Common myeloid progenitor, CD34-positive (primary cell): ENCODE measurements at regions not wholly inside any gene's neighbourhood (a gene's known extent, or its start where the extent isn't known, plus 50 kb on each side); places are given as distances from the start of the nearest gene placed in this dataset.
A peak's percentile ranks its signal among the peaks of the same experiment; 100 is the strongest.

Source experiments
- CTCF ChIA-PET: fragments of 350-600 bp; sonication (Branson Sonifier 250); formaldehyde crosslinking; loops from one replicate; lab custom pipeline; 2021; ENCODE audit warnings: antibody characterized with exemption; lab: Charles Lee
- POLR2A ChIA-PET: fragments of 350-600 bp; sonication (Branson Sonifier 250); formaldehyde crosslinking; loops from one replicate; lab custom pipeline; 2021; ENCODE audit warnings: antibody characterized with exemption; lab: Charles Lee
- DNase-seq, 3 donors: peaks; one replicate each; pipeline versions ENCODE4 v3.0.0 to v3.0.0-alpha.2; 2013
- H3K27ac ChIP-seq, 2 experiments: 1 replicate in 1 of 2; 2 replicates in 1 of 2; pipeline ENCODE4 v1.7.0; 2013; ENCODE audit warnings: inconsistent platforms in 2 of 2, low read length in 2 of 2, mild to moderate bottlenecking in 2 of 2, low read depth in 1 of 2, moderate library complexity in 1 of 2; ENCODE audit not compliant: severe bottlenecking in 2 of 2, insufficient read depth in 1 of 2, poor library complexity in 1 of 2
- H3K27me3 ChIP-seq, 5 experiments: replicated peaks in 2 of 5; 1 replicate in 3 of 5; 2 replicates in 2 of 5; pipeline versions ENCODE4 v1.6.1 to v1.7.0; 2013; ENCODE audit warnings: low read length in 4 of 5, mild to moderate bottlenecking in 2 of 5, moderate library complexity in 2 of 5, inconsistent platforms in 1 of 5; ENCODE audit not compliant: insufficient read depth in 5 of 5, control insufficient read depth in 4 of 5
- H3K36me3 ChIP-seq, 4 experiments: 1 replicate in 2 of 4; 2 replicates in 2 of 4; pipeline versions ENCODE4 v1.6.1 to v1.7.0; 2013; ENCODE audit warnings: low read length in 3 of 4, control low read depth in 1 of 4, mild to moderate bottlenecking in 1 of 4; ENCODE audit not compliant: control insufficient read depth in 4 of 4, insufficient read depth in 4 of 4
- H3K4me1 ChIP-seq, 4 experiments: 1 replicate in 3 of 4; 2 replicates in 1 of 4; pipeline versions ENCODE4 v1.6.1 to v1.7.1; 2013; ENCODE audit warnings: low read length in 3 of 4, mild to moderate bottlenecking in 3 of 4, control low read depth in 1 of 4, inconsistent platforms in 1 of 4, moderate library complexity in 1 of 4; ENCODE audit not compliant: control insufficient read depth in 4 of 4, insufficient read depth in 4 of 4; ENCODE audit errors: control extremely low read depth in 1 of 4
- H3K4me3 ChIP-seq, 7 experiments: 1 replicate in 4 of 7; 2 replicates in 3 of 7; pipeline versions ENCODE4 v1.5.1 to v1.7.0; 2013; ENCODE audit warnings: mild to moderate bottlenecking in 7 of 7, low read length in 6 of 7, moderate library complexity in 6 of 7, inconsistent platforms in 2 of 7, low read depth in 2 of 7, control low read depth in 1 of 7; ENCODE audit not compliant: insufficient read depth in 4 of 7, control insufficient read depth in 1 of 7; ENCODE audit errors: extremely low read depth in 1 of 7
- H3K9me3 ChIP-seq, 5 experiments: 1 replicate in 4 of 5; 2 replicates in 1 of 5; pipeline versions ENCODE4 v1.6.1 to v1.7.1; 2013; ENCODE audit warnings: low read length in 4 of 5, mild to moderate bottlenecking in 2 of 5, inconsistent platforms in 1 of 5, low read depth in 1 of 5, moderate library complexity in 1 of 5; ENCODE audit not compliant: control insufficient read depth in 4 of 5, insufficient read depth in 2 of 5; ENCODE audit errors: control extremely low read depth in 1 of 5
- WGBS: methylation state at CpG from one replicate; pipeline ENCODE4 v1.1.5; 2013; ENCODE audit not compliant: insufficient coverage; 5-methylcytosine and 5-hydroxymethylcytosine counted together

DNA sequence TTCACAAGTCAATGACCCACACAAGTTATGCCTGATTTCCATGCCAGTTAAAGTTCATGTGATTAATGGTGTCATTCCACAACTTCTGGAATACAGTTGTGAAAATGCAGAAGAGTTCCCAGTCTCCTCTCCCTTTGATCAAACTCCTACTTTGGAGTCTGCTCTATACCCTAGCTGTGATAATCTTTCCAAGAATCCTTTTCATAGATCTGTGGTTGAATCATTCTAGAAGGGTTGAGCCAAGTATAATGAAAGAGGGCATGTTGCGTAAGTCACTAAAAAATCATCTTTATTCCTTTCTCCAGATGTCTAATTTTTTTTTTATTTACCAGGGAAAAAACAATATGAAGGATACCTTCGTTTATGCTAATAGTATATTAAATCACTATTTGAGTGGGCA lies 89.7 kb upstream of the CARD18 start:
- no peak overlapping the region for H3K27ac ChIP-seq
- H3K4me3 ChIP-seq, result no peak overlapping the region
- no CpG with 5 or more reads among the region's 2 CpGs for WGBS
- no peaks in the 10 kb centered on the region for H3K9me3 ChIP-seq
- DNase-seq, result no peak
- CTCF ChIA-PET, result interaction anchor here (1.5 kb wide), 1 partner anchor 26 kb away, joined by 3 read pairs; no protein-coding TSS in a partner anchor
- POLR2A ChIA-PET, result interaction anchor here (0.6 kb wide), 1 partner anchor 11 kb away, joined by 3 read pairs; no protein-coding TSS in a partner anchor
- H3K4me1 ChIP-seq, result no peaks in the 10 kb centered on the region
- no peaks in the 10 kb centered on the region for H3K36me3 ChIP-seq
- H3K27me3 ChIP-seq, result no peaks in the 10 kb centered on the region

DNA sequence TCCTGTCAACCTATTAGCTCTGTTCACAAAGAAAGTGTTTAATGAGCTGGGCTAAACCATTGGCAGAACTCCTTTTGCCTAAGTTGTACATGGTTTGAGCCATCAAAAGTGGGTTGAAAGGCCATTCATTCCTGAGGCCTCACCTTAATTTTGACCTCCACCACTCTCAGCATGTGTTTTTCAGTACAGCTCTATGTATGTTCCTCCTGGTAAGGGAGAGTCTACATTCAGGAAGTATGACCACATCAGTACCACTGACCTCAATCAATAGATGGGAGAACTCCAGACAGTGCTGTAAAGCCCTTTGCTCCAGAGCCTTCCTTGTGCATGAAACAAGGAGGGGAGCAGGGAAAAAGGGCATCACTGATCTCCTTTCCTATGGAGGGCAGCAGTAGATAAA lies 87.8 kb upstream of the CARD18 start:
- no peak overlapping the region for H3K27ac ChIP-seq
- H3K27me3 ChIP-seq, result no peaks in the 10 kb centered on the region
- ChIA-PET POLR2A (no interaction called here), CTCF (interaction anchor here (0.9 kb wide), 1 partner anchor 9 kb away, joined by 3 read pairs; no protein-coding TSS in a partner anchor)
- H3K4me3 ChIP-seq, result no peak overlapping the region
- H3K4me1 ChIP-seq, result no peaks in the 10 kb centered on the region
- H3K36me3 ChIP-seq, result no peaks in the 10 kb centered on the region
- DNase-seq, result no peak
- no peaks in the 10 kb centered on the region for H3K9me3 ChIP-seq

DNA sequence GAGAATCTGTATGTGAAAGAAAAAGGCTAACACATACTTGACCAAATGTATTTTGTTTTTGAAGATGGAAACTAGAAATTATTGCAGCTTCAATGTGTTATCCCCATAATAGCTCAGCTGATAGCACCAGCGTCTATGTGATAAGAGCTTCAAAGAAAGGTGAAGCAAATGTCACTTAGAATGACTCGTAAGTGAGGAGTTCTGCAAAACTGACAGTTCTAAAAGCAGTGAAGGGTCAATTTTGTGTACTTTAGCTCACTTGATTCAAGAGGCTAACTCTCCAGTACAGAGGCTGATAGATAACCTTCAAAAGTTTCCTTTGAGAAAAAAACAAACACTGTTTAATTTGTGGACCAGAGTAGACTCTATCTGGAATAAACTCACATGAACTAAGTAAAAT lies 87.2 kb upstream of the CARD18 start:
- Histone ChIP-seq H3K27ac (no peak overlapping the region), H3K27me3 (no peaks in the 10 kb centered on the region), H3K4me1 (no peaks in the 10 kb centered on the region), H3K4me3 (no peak overlapping the region), H3K36me3 (no peaks in the 10 kb centered on the region), H3K9me3 (no peaks in the 10 kb centered on the region)
- DNase-seq, result no peak
- 86% methylated on average over 2 of the region's 2 CpGs for WGBS
- ChIA-PET CTCF (interaction anchor here (0.9 kb wide), 1 partner anchor 10 kb away, joined by 3 read pairs; no protein-coding TSS in a partner anchor), POLR2A (no interaction called here)

DNA sequence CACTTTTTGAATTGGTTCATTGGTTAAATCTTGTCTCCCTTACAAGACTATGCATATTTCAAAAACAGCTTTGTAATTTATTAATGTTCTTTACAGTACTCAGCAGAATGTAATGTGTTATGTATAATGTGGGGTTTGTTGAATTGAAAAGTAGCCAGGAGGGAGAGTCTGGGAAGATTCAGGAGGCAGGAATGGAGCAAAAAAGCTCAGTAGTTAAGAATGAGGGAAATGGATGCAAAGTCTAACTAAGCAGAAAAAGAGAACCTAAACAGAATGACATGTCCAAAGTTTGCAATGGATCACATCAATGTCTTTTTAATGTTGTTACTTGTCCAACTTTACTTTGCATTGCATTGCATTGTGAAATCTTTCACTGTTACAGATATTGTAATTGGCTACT lies 86.5 kb upstream of the CARD18 start:
- ChIA-PET POLR2A (no interaction called here), CTCF (no interaction called here)
- DNase-seq, result no peak
- Histone ChIP-seq H3K27ac (no peak overlapping the region), H3K4me1 (no peaks in the 10 kb centered on the region), H3K9me3 (no peaks in the 10 kb centered on the region), H3K27me3 (no peaks in the 10 kb centered on the region), H3K36me3 (no peaks in the 10 kb centered on the region), H3K4me3 (no peak overlapping the region)

DNA sequence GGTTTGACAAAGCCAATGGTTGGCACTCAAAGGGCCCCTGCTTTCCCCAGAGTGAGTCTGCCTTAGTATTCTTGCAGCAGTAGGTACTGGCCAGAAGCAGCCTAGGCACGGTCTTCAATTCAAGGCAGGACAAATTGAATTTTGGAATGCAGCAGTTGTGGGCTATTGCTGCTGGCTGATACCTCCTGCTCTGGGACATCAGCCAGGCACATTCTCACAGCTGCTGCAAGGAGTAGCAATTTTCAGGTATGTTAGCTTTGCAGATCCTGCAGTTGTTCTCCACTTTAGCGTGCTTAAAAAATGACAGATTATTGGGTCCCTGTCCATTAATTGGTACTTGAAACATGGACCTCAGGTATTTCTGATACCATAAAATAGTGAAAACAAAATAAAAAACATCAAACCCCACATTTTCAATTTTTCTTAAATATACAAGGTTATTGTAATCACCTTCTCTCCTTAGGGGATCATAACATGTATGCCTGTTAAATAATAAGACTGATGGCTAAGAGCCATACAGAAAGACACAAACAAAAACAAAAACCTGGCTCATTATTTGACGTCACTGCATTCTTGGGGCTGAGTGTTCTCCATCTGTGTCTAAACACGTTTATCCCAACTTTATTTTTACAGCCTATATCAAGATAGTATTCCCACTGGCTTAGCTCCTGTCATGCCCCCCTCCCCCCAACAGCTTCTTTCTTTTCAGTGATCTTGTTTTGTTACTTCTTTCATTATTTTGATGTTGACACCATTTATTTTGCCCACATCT lies 85.1 kb upstream of the CARD18 start:
- H3K27ac ChIP-seq, result no peak overlapping the region
- ChIA-PET CTCF (no interaction called here), POLR2A (no interaction called here)
- H3K27me3 ChIP-seq, result no peaks in the 10 kb centered on the region
- DNase-seq, result no peak
- no peaks in the 10 kb centered on the region for H3K36me3 ChIP-seq
- WGBS, result 100% methylated on average over 4 of the region's 4 CpGs
- H3K9me3 ChIP-seq, result no peaks in the 10 kb centered on the region
- H3K4me3 ChIP-seq, result no peak overlapping the region
- H3K4me1 ChIP-seq, result peaks cover 0 to 12% (median 3%) of the 10 kb centered on the region in 4 experiments

DNA sequence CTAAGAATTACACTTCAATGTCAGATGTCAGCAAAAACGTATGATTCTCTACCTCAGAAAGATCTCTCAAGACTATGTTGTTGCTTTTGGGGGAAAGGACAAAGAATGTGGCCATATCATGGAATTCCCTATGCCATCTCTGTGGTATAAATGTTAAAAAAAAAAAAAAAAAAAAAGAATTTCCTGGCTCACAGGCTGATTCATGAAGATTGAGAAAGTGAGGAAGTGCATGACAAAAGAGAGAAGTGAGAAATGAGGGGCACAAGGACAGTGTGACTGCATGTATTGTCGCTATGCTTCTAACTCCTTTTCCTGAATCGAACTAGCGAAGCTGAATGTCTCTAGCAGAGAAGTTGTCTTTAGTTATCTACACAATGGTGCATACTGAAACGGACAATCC lies 80.6 kb upstream of the CARD18 start:
- POLR2A ChIA-PET, result no interaction called here
- Histone ChIP-seq H3K4me1 (peaks cover 0 to 13% (median 3%) of the 10 kb centered on the region in 4 experiments), H3K9me3 (no peaks in the 10 kb centered on the region), H3K27ac (no peak overlapping the region), H3K36me3 (no peaks in the 10 kb centered on the region), H3K27me3 (no peaks in the 10 kb centered on the region), H3K4me3 (no peak overlapping the region)
- 20% methylated on average over 2 of the region's 5 CpGs for WGBS
- peak; percentile 21 to 59 (median 54) for DNase-seq
- CTCF ChIA-PET, result no interaction called here

DNA sequence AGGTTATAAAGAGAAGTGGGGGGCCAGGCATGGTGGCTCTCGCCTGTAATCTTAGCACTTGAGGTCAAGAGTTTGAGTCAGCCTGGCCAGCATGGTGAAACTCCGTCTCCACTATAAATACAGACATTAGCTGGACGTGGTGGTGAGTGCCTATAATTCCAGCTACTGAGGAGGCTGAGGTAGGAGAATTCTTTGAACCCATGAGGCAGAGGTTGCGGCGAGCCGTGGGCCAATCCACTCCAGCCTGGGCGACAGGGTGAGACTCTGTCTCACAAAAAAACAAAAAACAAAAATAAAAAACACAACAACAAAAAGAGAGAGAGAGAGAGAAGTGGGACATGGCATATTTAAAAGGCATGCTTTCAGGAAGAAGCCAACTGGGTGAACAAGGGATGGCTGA lies 80.1 kb upstream of the CARD18 start:
- Histone ChIP-seq H3K27me3 (no peaks in the 10 kb centered on the region), H3K9me3 (no peaks in the 10 kb centered on the region), H3K36me3 (no peaks in the 10 kb centered on the region), H3K27ac (no peak overlapping the region), H3K4me1 (peaks cover 0 to 13% (median 3%) of the 10 kb centered on the region in 4 experiments), H3K4me3 (no peak overlapping the region)
- 100% methylated on average over 3 of the region's 7 CpGs for WGBS
- DNase-seq, result no peak
- ChIA-PET POLR2A (no interaction called here), CTCF (no interaction called here)
